PC-9 (cell line): ENCODE measurements at regions not wholly inside any gene's neighbourhood (a gene's known extent, or its start where the extent isn't known, plus 50 kb on each side); places are given as distances from the start of the nearest gene placed in this dataset.

Experiments used
- CTCF ChIP-seq: fragments of 200-600 bp; sonication (generic); conservative IDR thresholded peaks from 2 replicates; pipeline ENCODE4 v1.6.1; 2017; ENCODE audit warnings: mixed run types, antibody characterized with exemption, mild to moderate bottlenecking, moderate library complexity
- EZH2 ChIP-seq: fragments of 200-600 bp; sonication (generic); IDR thresholded peaks from 2 replicates; pipeline ENCODE4 v1.8.0; 2017; ENCODE audit warnings: antibody characterized with exemption, low read depth

- no peak for TF ChIP-seq CTCF
- TF ChIP-seq EZH2: no peak
Observed at GRCh38 chr5:13034061-13034460, 910.4 kb downstream of the DNAH5 start.
